GM12873 (cell line): ENCODE measurements at regions not wholly inside any gene's neighbourhood (a gene's known extent, or its start where the extent isn't known, plus 50 kb on each side); places are given as distances from the start of the nearest gene placed in this dataset.

Source experiments
- CTCF ChIP-seq: IDR thresholded peaks from 2 replicates; pipeline ENCODE4 v1.5.1; 2012; ENCODE audit warnings: low read depth, mild to moderate bottlenecking, moderate library complexity, low read length, control low read depth; ENCODE audit not compliant: insufficient read depth; ENCODE audit errors: missing control alignments

- TF ChIP-seq CTCF, result no peak
Observed at GRCh38 chr10:58086763-58087150, 180.9 kb downstream of the IPMK start.

DNA sequence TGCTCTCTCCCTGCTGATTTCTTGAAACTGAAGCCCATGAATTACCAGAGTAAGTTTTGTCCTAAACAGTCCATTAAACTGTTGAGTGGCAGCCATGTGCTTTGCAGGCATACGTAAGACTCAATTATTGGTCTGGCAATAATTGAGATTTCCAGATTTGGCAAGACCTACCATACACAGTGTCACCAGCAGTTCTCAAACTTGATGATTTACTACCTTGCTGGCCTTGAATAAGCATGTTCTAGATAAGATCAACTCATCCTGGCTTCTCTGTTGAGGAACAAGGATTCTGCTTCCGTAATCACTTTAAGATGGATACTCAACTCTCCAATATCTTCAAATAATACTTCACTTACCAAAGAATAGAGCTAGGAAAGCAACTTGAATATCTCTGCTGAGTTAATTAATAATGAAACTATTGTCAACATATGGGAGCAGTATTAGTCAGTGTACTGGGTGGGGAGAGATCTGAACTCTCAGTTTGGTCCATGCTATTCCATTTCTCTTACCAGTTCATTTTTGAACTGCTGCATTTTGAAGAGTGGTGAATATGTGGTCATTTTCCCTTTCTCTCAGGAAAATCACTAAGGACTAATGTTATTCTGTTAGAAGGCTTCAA is 181.4 kb downstream of the IPMK start:
- TF ChIP-seq CTCF, result no peak

- no peak for TF ChIP-seq CTCF
Observed at GRCh38 chr10:58082248-58082647, 185.4 kb downstream of the IPMK start.

GRCh38 chr10:58081353-58081752 is 186.3 kb downstream of the IPMK start:
- no peak for TF ChIP-seq CTCF

DNA sequence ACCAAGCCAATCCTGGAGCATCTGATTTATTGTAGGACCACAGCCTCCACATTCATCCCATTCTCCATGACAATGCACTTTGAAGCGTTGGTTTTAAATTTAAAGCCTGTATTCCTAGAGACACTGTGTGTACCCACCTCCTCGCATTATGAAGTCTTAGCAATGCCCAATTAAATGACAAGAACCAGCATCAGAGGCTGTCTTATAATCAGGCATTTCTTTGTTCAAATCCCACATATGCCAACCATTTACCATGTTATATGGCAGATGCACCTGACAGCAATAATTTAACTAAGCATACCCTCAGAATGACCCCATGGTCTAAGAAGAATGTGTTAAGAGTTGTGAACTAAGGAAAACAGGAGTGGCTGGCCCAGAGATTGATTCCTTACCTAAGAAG is 188.2 kb downstream of the IPMK start:
- no peak for TF ChIP-seq CTCF

DNA sequence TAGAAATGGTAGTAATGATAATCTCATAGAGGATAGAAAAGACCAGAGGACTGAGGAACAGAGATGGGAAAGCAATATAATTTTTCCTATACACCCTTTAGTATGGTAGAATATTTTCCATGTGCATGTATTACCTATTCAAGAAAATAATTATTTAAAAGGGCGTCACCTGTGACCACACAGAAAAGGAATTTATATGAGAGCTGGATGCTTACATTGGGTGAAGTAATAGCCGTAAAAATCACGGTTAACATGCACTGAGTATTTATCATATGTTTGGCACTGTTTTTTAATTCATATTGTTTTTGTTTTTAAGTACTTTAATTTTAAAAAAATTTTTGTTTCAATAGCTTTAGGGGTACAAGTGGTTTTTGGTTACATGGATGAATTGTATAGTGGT is 195.1 kb downstream of the IPMK start:
- TF ChIP-seq CTCF, result no peak

DNA sequence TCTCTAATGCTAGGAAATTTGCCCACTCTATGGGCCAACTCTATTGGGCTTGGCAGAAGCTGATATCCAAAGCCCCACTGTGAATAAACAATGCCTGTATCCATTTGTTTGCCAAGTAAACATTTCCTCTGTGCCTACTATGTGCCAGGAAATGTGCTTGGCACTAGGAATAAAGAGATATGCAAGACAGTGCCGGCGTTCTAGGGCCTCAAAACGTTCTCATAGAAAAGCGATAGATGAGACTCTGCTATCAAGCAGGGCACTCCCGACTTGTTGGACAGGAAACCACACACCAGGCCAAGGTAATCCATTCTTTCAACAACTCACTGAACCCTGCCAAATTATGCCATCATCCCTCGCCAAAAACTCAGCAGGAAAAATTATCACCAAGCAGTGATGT is 196.7 kb downstream of the IPMK start:
- TF ChIP-seq CTCF, result no peak
